IPS-18a (cell line): ENCODE measurements at regions not wholly inside any gene's neighbourhood (a gene's known extent, or its start where the extent isn't known, plus 50 kb on each side); places are given as distances from the start of the nearest gene placed in this dataset.

Experiments used
- H3K27ac ChIP-seq: one replicate; pipeline ENCODE4 v1.5.1; 2013; ENCODE audit warnings: low read length
- H3K27me3 ChIP-seq: one replicate; pipeline ENCODE4 v1.6.1; 2013; ENCODE audit warnings: mild to moderate bottlenecking, low read length; ENCODE audit not compliant: control insufficient read depth, insufficient read depth
- H3K36me3 ChIP-seq: one replicate; pipeline ENCODE4 v1.6.1; 2013; ENCODE audit warnings: low read depth, low read length; ENCODE audit not compliant: control insufficient read depth
- H3K4me1 ChIP-seq: one replicate; pipeline ENCODE4 v1.6.1; 2013; ENCODE audit warnings: low read depth, low read length; ENCODE audit not compliant: control insufficient read depth
- H3K4me3 ChIP-seq: one replicate; pipeline ENCODE4 v1.5.1; 2013; ENCODE audit warnings: low read length
- H3K9ac ChIP-seq: one replicate; pipeline ENCODE4 v1.6.1; 2013; ENCODE audit warnings: mild to moderate bottlenecking, low read length, moderate library complexity
- H3K9me3 ChIP-seq: one replicate; pipeline ENCODE4 v1.6.1; 2013; ENCODE audit warnings: low read depth, low read length; ENCODE audit not compliant: control insufficient read depth

DNA sequence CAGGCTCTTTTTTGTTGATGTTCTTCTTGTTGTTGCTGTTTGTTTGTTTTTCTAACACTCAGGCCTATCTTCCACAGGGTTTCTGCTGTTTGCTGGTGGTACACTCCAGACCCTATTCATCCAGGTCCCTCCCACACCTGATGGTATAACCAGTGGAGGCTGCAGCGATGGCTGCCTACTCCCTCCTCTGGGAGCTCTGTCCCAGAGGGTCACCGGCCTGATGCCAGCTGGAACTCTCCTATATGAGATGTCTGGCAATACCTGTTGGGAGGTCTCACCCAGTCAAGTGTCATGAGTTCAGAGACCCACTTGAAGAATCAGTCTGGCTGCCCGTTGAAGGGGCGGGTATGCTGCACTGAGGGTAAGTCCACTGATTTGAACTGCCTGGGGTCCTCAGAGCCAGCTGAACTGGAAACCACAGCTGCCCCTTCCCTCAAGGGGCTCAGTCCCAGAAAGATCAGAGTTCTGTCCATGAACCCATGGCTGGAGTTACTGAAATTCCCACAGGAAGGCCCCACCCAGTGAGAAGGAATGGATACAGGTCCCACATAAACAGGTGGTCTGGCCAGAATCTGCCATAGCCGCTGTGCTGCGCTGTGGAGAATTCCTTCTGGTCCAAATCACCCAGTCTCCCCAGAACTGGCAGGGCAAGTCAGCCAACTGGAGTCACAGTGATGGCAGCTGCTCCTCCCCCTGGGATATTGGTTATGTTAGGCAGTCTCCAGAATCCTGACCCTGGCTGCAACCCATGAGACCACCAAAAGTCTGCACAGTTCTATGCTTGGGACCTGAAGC lies 664.4 kb downstream of the FRK start:
- Histone ChIP-seq H3K4me3 (no peak overlapping the region), H3K4me1 (no peaks in the 10 kb centered on the region), H3K27me3 (no peaks in the 10 kb centered on the region), H3K9me3 (no peaks in the 10 kb centered on the region), H3K36me3 (no peaks in the 10 kb centered on the region), H3K9ac (no peak overlapping the region), H3K27ac (no peak overlapping the region)

DNA sequence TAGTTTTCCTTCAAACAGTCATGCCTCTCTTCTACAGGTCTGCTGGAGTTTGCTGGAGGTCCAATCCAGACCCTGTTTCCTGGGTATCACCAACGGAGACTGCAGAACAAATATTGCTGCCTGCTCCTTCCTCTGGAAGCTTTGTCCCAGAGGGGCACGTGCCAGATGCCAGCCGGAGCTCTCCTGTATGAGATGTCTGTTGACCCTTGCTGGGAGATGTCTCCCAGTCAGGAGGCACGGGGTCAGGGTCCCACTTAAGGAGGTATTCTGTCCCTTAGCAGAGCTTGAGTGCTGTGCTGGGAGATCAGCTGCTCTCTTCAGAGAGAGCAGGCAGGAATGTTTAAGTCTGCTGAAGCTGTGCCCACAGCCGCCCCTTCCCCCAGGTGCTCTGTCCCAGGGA lies 666.9 kb downstream of the FRK start:
- Histone ChIP-seq H3K27me3 (no peaks in the 10 kb centered on the region), H3K9me3 (peaks cover 4% of the 10 kb centered on the region), H3K36me3 (no peaks in the 10 kb centered on the region), H3K4me1 (no peaks in the 10 kb centered on the region), H3K9ac (no peak overlapping the region), H3K4me3 (no peak overlapping the region), H3K27ac (no peak overlapping the region)

DNA sequence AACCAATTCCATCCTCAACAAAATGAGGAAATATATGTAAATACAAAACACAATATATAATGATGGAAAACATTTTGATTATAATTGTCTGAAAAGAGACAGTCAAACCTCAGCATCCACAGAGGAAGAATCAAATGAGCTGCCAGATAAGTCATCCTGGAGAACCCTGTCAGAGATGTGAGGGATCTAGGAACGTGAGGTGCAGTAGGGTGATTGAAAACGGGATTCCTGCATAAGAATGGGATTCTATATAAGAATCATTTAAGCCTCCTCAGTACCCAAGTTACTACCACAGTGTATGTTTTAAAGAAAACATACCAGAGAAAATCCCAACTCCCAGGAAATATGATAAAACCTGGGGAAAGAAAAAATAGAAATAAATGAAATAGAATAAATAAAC lies 690.5 kb downstream of the FRK start:
- H3K9me3 ChIP-seq: peaks cover 9% of the 10 kb centered on the region
- no peak overlapping the region for H3K27ac ChIP-seq
- no peaks in the 10 kb centered on the region for H3K4me1 ChIP-seq
- no peaks in the 10 kb centered on the region for H3K27me3 ChIP-seq
- H3K36me3 ChIP-seq: no peaks in the 10 kb centered on the region
- no peak overlapping the region for H3K4me3 ChIP-seq
- no peak overlapping the region for H3K9ac ChIP-seq

GRCh38 chr6:115365783-115366182 lies 694.9 kb downstream of the FRK start:
- Histone ChIP-seq H3K9me3 (peaks cover 9% of the 10 kb centered on the region), H3K4me3 (no peak overlapping the region), H3K27me3 (no peaks in the 10 kb centered on the region), H3K27ac (no peak overlapping the region), H3K36me3 (no peaks in the 10 kb centered on the region), H3K9ac (no peak overlapping the region), H3K4me1 (no peaks in the 10 kb centered on the region)

- Histone ChIP-seq H3K9me3 (peaks cover 9% of the 10 kb centered on the region), H3K36me3 (no peaks in the 10 kb centered on the region), H3K4me3 (no peak overlapping the region), H3K27me3 (no peaks in the 10 kb centered on the region), H3K9ac (no peak overlapping the region), H3K4me1 (no peaks in the 10 kb centered on the region), H3K27ac (no peak overlapping the region)
Observed at GRCh38 chr6:115363379-115363778, 697.3 kb downstream of the FRK start.

- Histone ChIP-seq H3K27ac (no peak overlapping the region), H3K4me3 (no peak overlapping the region), H3K27me3 (no peaks in the 10 kb centered on the region), H3K36me3 (no peaks in the 10 kb centered on the region), H3K9ac (no peak overlapping the region), H3K9me3 (peaks cover 9% of the 10 kb centered on the region), H3K4me1 (no peaks in the 10 kb centered on the region)
Observed at GRCh38 chr6:115362234-115362633, 698.5 kb downstream of the FRK start.

- no peak overlapping the region for H3K4me3 ChIP-seq
Observed at GRCh38 chr6:115360602-115361325, 699.9 kb downstream of the FRK start.

GRCh38 chr6:115358616-115359015 lies 702.1 kb downstream of the FRK start:
- Histone ChIP-seq H3K9me3 (no peaks in the 10 kb centered on the region), H3K4me1 (no peaks in the 10 kb centered on the region), H3K36me3 (no peaks in the 10 kb centered on the region)

More at GRCh38 chr6:115360602-115361325, 699.9 kb downstream of the FRK start:
- Histone ChIP-seq H3K27ac (no peak overlapping the region), H3K36me3 (no peaks in the 10 kb centered on the region), H3K9me3 (peaks cover 1% of the 10 kb centered on the region), H3K9ac (no peak overlapping the region), H3K4me1 (no peaks in the 10 kb centered on the region), H3K27me3 (no peaks in the 10 kb centered on the region)

GRCh38 chr6:115356371-115356770 lies 704.3 kb downstream of the FRK start:
- Histone ChIP-seq H3K4me3 (no peak overlapping the region), H3K27ac (no peak overlapping the region), H3K36me3 (no peaks in the 10 kb centered on the region), H3K4me1 (no peaks in the 10 kb centered on the region), H3K27me3 (no peaks in the 10 kb centered on the region), H3K9ac (no peak overlapping the region), H3K9me3 (no peaks in the 10 kb centered on the region)

More at GRCh38 chr6:115358616-115359015, 702.1 kb downstream of the FRK start:
- Histone ChIP-seq H3K4me3 (no peak overlapping the region), H3K27ac (no peak overlapping the region), H3K9ac (no peak overlapping the region), H3K27me3 (no peaks in the 10 kb centered on the region)

- H3K4me3 ChIP-seq: no peak overlapping the region
- H3K27me3 ChIP-seq: no peaks in the 10 kb centered on the region
- H3K9ac ChIP-seq: no peak overlapping the region
- H3K27ac ChIP-seq: no peak overlapping the region
- H3K36me3 ChIP-seq: no peaks in the 10 kb centered on the region
- no peaks in the 10 kb centered on the region for H3K4me1 ChIP-seq
- H3K9me3 ChIP-seq: no peaks in the 10 kb centered on the region
Observed at GRCh38 chr6:115323001-115323400, 737.7 kb downstream of the FRK start.

DNA sequence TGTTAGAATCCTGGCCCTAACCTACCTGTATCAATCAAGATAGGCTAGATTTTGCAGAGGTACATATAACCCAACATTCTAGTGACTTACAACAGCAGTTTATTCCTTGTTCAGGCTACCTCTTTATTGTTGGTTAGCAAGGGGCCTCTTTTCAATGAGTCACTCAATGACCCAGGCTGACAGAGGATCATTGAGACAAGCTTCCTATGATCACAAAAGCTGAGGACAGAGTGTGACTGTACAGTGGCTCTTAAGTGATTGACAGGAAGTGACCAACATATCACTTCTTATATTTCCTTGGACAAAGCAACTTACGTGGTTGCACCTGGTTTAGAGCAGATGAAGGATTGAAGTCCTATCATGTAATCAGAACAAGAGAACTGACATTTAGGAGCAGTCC lies 740.9 kb downstream of the FRK start:
- H3K27me3 ChIP-seq: no peaks in the 10 kb centered on the region

GRCh38 chr6:115310156-115310555 lies 750.5 kb downstream of the FRK start:
- Histone ChIP-seq H3K4me1 (no peaks in the 10 kb centered on the region), H3K36me3 (no peaks in the 10 kb centered on the region), H3K9ac (no peak overlapping the region), H3K9me3 (peaks cover 2% of the 10 kb centered on the region), H3K27me3 (no peaks in the 10 kb centered on the region), H3K27ac (no peak overlapping the region), H3K4me3 (no peak overlapping the region)

More for the DNA sequence above, 740.9 kb downstream of the FRK start:
- no peaks in the 10 kb centered on the region for H3K4me1 ChIP-seq
- no peak overlapping the region for H3K27ac ChIP-seq
- H3K9me3 ChIP-seq: no peaks in the 10 kb centered on the region
- H3K4me3 ChIP-seq: no peak overlapping the region
- no peak overlapping the region for H3K9ac ChIP-seq
- H3K36me3 ChIP-seq: no peaks in the 10 kb centered on the region
